GM18499 (cell line): ENCODE measurements at regions not wholly inside any gene's neighbourhood (a gene's known extent, or its start where the extent isn't known, plus 50 kb on each side); places are given as distances from the start of the nearest gene placed in this dataset.
A peak's percentile ranks its signal among the peaks of the same experiment; 100 is the strongest.
"Not testable (repeated sequence)": the region's sequence is repeated elsewhere in the genome, so short reads cannot be mapped to it uniquely, and the experiment has no call there.

Source experiments
- ATAC-seq: cut with Tn5 transposase; IDR thresholded peaks from one replicate; pipeline ENCODE4 v1.9.1; 2021; ENCODE audit warnings: moderate number of reproducible peaks; ENCODE audit not compliant: insufficient read depth, unreplicated experiment

DNA sequence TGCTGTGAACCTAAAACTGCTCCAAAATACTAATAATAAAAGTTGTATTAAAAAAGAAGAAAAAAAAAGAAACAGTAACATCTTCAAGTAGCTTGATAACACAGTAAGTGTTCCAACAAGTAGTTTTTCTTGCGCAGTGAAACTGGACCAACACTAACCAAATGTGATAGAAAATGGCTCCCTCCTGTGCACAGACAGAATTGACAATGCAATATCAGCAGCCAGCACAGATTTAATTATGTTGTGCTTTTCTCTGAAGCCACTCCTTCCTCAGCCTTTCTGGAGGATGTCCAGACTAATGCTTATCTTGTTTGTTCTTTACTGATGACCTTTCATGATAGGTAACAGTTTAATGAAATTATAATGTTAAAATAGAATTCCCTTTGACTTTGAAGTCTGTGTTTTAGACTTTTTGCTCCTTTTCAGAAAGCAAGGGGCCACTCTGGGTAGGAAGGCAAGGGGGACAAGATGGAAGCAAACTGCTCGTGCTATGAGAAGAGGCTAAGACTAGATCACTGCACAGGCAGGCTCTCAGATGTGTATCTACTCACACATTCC, 147.1 kb upstream of the RPL34 start:
- no peak for ATAC-seq

DNA sequence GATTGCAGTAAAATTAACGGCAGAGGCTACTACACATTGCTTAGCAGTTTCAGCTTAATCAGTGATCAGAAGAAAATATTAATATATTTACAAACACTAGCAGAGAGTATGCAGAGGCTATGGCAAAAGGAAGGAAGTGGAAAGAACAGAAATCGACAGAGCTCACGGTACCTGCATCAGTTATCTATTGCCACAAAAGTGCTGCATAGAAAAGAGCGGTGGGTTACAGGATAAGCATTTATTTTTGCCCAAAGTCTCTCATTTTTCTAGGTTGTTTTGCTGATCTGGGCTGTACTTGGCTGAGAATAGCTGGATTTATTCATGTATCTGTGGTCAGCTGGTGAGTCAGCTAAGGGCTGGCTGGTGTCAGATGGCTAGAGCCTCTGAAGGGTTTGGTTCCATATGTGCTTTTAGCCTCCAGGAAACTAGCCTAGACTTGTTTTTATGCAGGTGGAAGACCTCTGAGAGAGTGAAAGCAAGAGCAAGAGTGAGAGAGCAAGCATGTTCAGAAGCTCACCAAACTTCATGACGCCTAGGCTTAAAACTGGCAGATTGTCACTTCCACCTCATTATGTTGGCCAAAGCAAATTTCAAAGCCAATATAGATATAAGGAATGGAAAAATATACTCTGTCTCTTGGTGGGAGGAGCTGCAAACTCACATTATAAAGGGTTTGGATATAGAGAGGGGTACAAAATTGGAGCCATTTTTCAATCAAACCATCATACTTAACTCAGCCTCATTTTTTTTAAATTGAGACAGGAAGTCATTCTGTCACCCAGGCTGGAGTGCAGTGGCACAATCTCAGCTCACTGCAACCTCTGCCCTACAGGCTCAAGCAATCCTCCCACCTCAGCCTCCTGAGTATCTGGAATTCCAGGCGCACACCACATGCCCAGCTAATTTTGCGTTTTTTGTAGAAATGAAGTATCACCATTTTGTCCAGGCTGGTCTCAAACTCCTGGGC, 153.2 kb upstream of the RPL34 start:
- ATAC-seq, result peak; percentile 96

DNA sequence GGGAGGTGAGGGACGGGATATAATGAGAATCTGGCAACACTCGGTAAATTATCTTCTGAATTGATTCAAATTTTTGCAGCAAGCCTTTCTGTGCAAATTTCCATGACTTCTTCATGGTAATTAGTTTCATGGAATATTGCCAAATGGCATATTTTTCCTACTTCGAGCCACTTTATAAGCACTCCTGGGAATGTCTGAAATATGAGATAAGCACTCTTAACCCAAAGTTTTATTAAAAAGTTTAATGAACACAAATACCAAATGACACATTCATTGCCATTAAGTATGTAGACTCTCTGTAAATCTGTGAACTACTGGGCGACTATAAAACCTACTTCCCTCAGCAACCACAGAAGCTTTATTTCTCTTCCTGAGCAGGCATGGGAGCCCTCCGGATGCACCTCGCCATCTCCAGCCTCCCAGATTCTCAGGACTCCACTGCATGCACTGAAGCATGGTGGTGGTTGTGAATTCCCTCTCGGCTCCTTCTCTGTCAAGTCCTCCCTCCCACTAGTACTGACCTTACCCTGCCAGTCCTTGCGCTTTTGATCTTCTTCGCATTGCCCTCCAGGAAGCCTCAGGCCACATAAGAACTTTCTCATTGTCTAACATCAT, 154.4 kb upstream of the RPL34 start:
- no peak for ATAC-seq

DNA sequence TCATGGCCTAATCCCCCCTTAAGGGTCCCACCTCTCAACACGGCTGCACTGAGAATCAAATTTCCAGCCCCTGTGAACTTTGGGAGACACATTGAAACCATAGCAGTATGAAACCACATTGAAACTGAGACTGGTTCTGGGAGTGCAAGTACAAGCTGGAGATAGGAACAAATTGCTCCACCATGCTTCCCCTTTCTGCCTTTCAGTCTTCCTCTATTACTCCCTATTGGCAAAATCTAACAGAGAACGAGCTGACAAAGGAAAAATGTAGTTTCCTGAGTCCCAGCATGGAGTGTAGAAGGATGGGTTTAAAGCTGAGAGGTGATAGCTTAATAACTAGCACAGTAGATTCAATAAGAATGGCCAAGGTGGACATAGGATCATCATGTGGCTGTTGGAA, 161.7 kb upstream of the RPL34 start:
- no peak for ATAC-seq

DNA sequence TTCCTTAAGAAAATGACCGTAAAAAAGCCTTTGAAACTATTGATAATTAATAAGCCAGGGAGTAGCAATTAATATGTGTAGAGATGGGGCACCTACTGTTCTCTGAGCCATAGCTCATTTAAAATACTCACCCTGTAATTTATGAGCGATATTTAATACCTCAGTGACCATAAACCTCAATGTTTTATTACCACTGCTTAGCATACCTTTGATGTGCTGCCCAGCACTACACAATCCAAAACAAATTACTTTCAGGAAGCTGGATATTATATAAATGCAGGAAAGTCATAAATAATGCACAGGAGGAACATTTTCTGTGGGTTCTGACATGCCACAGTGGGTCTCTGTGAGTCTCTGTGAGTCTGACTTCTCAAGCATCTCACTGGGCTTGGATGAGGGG, 166.1 kb upstream of the RPL34 start:
- no peak for ATAC-seq

DNA sequence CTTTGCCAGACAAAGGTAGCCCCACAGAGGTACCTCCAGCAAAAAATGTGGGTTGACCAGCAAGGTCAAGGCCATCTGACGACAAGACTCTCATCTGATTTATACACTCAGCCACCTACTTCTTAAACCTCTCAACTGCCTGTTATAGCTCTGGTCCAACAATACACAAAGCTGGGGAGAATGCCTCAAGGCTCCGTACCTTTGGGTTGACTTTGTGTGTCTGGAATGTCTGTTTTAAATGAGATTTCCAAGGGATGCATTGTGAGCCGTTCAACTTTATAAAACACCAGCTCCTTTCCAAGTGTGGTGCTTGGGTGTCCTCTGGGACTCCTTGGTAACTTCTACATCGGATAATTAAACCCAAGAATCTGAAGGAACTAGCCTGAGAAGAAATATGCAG, 167.0 kb upstream of the RPL34 start:
- ATAC-seq, result no peak

DNA sequence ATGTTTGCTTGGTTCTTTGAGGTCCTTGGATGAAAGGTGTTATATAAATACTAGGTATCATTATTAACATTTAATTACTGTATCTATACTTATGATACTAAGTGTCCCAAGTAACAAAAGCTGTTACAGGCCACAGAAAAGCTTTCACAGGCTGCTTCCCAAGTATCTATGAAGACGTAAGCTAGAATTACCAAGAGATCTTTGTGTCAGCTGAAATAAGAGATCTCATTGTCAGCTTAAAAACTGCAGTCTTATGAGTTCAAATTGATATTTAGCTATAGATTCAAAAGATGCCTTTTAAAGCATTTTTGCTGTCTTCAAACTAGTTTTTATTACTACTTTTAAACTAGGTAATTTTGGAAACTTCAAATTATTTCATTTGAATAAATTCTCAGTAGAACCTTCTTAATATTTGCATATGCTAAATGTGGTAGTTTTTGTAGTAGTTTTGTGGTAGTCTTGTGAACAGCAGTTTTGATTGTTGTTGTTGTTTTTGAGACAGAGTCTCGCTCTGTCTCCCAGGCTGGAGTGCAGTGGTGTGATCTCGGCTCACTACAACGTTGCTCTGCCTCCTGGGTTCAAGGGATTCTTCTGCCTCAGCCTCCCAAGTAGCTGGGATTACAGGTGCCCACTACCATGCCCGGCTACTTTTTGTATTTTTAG, 170.0 kb upstream of the RPL34 start:
- ATAC-seq, result no peak

DNA sequence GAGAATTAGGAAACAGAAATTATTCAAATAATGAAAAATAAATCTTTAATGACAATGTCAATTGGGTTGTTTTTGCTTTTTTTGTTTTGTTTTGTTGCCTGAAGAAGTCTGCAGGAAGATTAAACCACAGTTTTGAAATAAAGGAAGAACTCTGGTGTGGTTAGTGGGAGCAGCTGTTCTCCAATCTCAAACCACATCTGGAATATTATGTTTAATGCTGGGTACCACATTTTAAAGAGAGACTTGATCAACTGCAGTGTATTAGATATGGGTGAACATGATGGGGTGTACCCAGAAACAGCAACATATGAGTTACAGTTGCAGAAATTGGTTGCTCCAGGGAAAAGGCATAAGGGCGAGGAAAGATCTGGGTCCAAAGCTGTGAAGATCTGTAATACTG, 171.2 kb upstream of the RPL34 start:
- ATAC-seq, result no peak

DNA sequence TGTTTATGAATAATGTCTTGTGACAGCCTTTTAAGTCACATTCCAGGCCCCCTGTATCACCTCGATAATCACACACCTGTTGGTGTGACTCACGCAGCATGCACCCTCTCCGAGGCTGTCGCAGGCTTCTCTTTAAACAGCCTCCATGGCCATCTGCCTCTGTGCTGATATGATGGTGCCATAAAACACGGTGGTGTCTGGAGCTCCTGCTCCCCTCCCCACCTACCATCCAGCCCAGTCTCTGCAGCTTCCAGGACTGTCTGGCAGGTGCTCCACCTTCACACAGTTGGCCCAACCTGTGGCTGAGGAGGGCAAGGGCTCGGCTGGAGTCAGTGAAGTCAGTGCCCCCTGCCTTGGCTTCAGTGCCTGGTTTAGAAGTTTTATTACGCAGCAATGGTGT, 173.8 kb upstream of the RPL34 start:
- ATAC-seq, result no peak

DNA sequence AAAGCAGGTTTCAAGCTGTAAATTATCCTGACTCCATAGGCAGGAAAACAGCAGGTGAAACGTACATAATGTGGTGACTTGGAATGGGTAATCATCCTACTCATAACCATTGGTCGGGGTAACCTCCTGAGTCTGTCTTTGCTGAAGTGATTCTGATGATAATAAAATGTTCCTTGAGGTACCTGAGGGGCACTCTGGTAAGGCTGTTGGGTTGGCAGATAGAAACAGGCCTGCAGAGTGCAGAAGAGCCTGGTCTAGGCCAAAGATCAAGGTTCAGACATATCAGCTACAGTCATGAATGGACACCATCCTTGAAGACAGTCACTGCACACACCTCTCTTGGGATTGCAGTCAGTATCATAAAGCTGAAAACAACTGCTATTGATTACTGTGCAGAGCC, 174.7 kb upstream of the RPL34 start:
- ATAC-seq, result no peak

DNA sequence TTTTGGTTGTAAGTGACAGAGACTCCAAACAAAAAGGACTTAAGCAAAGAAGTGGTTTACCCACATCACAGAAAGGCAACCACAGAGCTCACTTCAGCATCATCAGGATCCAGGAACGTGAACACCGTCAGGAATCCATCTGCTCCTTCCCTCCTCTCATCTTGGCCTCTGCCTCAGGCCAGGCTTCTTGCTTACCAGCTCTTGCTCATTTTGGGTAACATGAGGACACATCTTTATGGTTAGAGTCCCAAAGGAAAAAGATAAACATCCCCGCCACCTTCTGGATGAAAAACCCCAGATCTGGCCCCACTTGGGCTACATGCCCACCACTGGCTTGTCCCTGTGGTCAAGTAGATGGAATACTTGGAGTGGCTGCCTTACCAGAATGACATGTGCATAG, 176.8 kb upstream of the RPL34 start:
- ATAC-seq, result no peak

DNA sequence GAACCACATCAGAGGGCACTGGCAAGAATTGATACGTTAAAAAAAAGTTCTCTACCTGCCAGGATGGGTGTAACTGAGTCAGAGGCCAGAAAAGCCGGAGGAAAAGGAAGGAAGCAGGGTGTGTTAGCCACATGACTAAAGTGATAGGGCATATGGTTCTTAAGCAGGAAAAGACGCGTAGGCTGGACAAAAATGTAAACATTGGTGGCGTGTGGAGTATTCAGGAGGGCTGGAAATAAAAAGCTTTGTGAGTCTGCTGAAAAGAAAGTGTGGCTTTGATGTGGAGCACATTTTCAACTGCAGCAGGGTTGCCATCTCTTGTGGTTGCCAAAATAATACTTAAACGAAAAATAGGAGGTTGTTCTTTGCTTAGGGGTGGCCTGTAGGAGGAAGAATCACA, 186.5 kb upstream of the RPL34 start:
- no peak for ATAC-seq

DNA sequence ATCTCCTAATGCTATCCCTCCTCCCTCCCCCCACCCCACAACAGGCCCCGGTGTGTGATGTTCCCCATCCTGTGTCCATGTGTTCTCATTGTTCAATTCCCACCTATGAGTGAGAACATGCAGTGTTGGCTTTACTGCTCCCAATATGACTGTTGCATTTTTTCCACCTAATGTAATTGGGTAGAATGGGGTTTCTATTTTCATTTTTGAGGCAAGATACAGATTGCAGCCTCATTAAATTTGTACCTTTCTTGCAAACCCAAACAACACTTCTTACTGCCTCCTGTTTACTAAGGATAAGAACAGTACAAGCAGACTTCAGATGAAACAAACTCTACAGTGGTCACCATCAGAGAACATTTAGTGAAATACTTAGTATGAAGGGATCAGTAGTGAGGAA, 187.0 kb upstream of the RPL34 start:
- not testable (repeated sequence) for ATAC-seq

DNA sequence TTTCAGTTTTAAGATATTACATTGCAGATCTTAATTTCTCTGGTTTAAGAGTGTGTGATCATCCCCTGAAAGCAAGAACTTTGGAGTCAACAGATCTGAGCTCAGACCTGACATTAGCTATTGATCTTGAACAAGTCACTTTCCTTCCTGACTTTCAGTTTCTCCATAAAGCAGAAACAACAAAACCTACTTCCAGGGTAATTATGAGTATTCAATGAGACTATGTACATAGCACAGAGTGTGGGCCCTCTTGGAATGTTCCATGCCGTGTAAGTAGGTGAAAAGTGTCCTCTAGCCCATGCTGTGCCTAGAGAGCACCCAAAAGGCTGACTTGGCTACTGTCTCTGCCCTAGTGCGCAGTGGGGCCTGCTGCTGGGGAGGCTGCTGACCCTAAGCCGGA, 188.0 kb upstream of the RPL34 start:
- no peak for ATAC-seq

DNA sequence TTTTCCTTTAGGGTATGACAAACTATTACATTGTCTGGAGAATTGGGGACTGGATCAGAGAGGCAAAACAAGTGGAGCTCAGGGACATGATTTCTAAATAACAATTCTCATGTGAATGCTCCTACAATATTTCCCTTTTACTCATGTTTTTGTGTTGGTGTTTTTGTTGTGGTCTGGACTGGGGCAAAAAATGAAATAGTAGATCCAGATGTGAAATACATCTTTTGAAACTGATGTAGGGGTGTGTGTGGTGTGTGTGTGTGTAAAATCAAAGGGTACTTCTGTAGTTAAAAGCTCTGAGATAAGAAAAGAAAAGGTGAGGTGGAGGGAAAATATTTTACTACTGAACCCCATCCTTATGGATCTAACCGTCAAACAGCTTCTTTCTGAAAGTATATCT, 188.4 kb upstream of the RPL34 start:
- ATAC-seq, result no peak

DNA sequence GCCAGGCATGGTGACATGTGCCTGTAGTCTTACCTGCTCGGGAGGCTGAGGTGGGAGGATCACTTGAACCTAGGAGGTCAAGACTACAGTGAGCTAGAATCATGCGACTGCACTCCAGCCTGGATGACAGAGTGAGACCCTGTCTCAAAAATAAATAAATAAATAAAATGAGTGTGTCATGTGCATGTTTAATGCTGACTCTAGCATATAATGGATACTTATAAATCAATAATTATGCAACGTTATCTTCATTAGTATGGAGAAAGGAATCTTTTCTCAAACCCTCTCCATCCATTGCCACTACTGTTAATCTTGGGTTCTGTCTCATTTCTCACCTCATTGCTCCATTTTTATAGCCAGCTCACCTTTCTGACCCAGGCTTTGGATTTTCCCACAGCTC, 189.5 kb upstream of the RPL34 start:
- ATAC-seq, result no peak

DNA sequence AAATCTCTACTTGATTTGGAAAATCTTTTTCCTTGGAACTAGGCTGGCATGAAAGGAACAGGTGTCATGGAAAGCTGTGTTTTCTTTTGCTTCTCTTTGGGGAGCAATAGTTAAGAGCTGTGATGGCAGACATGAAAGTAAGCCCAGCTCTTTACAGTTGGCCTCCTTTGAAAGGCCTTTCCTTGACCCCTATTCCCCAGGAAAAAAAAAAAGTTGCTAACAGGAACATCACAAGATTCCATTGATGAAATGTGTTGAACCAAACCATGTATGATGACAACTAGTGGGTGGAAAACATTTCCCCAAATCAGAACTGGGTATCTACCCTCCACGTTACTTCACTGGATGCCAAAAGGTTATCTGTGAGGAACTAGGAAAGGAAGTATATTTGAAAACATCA, 190.7 kb upstream of the RPL34 start:
- no peak for ATAC-seq

DNA sequence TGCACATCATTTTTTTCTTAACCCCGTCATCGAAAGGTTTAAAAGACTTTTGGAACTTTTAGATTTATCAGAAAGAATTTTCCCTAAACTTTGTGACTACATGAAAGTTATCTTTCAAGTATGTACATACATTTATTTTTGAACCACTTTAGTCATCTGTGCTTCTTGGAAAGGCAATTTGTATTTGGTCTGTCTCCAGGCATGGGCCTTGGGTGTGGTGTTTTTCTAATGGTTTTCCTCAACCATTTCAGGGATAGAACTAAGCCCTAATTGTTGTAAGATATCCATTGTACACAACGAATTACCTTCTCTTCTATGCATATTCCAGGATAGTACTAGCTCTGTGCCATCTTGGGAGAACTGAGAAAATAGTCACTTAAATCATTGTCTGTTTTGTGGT, 191.5 kb upstream of the RPL34 start:
- ATAC-seq, result no peak

DNA sequence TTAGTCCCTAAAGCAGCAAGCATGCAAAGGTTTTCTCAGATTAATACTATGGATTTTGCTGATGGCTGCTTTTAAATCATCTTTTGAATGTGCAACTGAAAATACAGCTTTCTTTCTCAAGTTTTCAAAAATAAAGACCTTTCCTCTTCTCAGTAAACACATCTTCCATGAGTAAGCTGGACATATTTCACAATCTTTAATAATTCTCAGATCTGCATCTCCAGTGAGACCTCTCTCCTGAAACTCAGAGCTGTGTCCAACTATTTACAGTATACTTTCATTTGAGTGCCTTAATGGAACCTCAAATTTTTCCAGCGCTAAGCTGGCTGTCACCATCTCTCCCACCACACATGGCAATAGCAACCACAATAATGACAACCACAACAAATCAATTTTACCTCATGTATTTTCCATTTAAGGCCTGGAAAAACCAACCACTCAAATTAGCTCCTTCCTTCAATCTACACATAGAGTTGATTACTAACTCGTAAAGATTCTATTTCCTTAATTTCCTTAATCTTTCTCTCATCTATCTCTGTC, 192.4 kb upstream of the RPL34 start:
- ATAC-seq, result no peak

DNA sequence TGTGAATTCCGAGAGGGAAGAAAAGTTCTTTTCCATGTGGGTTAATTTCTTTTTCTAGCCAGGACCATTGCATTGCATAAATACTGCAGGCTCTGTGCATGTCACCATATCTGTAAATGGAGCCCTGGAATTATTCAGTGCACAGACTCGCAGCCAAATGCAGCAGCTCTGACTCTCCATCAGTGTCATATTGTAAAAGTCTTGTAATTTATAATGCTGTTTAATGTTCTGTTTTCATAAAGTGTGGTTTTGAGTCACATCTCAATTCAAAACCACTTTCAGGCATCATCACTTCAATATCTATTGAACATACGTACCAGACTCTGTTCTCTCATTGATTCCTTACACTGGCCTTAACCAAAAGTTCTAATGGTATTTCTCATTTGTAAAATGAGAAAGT, 193.9 kb upstream of the RPL34 start:
- no peak for ATAC-seq

DNA sequence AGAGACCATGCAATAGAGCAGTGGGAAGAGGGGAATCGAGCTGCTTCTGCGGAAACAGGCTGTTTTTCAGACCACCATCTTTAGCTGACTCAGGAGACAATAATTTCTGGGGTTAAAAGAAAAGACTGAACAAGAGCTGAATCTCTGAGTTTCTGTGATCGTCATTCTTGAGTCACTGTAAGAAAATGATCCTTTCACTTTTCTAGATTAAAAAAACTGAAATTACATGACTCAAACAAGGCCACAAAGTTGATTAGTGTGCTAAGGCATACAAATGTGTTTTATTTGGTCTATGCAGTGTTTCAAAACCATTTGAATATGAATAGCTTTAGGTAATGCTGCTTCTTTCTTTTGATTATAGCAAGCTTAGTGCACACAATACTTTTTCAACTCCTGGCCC, 194.4 kb upstream of the RPL34 start:
- no peak for ATAC-seq
